HG03469 (cell line): ENCODE measurements at regions not wholly inside any gene's neighbourhood (a gene's known extent, or its start where the extent isn't known, plus 50 kb on each side); places are given as distances from the start of the nearest gene placed in this dataset.
"Not testable (repeated sequence)": the region's sequence is repeated elsewhere in the genome, so short reads cannot be mapped to it uniquely, and the experiment has no call there.

ENCODE experiments used
- ATAC-seq: cut with Tn5 transposase; IDR thresholded peaks from one replicate; pipeline ENCODE4 v1.9.1; 2021; ENCODE audit warnings: mild to moderate bottlenecking, moderate library complexity, moderate number of reproducible peaks; ENCODE audit not compliant: unreplicated experiment

DNA sequence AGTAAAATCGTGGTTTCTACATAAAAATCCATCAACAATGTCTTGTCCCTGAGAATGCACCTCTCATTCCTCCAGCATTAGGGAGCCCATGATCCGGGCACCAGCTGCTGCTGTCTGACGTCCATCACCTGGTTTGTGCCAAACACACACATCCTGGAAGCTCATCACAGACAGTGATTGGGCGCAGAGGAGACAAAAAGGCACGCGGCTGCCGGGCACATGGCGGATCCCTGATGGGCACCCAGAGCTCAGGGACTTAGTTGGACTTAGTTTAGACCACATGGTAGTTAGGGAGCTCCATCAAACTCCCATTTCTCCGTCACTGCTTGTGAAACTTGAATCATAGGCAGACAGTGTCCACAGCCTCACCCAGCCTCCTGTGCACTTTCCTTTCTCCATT is 1059.3 kb downstream of the TMEM121 start:
- no peak for ATAC-seq

DNA sequence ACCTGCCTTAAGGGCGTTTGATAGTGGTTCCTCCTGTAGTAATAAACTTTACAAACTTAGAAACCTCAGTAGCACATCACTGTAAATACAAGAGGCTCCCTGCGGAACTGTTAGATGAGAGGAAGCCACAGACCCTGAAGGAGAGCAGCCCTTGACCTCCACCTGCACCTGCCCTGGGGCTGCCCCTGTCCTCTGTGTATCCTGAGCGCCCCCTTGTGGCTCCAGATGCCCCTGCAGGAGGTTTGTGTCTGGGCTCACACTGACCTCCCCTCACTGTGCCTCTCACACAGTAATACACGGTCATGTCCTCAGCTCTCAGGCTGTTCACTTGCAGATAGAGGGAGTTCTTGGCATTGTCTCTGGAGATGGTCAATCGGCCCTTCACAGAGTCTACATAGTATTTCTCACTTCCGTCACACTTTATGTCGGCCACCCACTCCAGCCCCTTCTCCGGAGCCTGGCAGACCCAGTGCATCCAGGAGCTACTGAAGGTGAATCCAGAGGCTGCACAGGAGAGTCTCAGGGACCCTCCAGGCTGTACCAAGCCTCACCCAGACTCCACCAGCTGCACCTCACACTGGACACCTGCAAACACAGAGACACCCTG is 1059.8 kb downstream of the TMEM121 start:
- ATAC-seq: no peak

DNA sequence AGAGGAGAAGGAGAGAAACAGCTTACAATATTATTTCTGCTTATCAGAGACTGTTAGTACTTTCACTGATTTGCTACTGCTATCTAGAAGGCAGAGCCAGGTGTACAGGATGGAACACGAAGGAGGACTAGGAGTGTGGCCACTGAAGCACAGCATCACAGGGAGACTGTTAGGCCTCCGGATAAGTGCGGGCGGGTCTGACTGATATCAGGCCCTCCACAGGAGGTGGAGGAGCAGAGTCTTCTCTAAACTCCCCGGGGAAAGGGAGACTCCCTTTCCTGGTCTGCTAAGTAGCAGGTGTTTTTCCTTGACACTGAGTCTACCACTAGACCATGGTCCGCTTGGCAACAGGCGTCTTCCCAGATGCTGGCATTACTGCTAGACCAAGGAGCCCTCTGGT is 1065.2 kb downstream of the TMEM121 start:
- ATAC-seq: not testable (repeated sequence)

DNA sequence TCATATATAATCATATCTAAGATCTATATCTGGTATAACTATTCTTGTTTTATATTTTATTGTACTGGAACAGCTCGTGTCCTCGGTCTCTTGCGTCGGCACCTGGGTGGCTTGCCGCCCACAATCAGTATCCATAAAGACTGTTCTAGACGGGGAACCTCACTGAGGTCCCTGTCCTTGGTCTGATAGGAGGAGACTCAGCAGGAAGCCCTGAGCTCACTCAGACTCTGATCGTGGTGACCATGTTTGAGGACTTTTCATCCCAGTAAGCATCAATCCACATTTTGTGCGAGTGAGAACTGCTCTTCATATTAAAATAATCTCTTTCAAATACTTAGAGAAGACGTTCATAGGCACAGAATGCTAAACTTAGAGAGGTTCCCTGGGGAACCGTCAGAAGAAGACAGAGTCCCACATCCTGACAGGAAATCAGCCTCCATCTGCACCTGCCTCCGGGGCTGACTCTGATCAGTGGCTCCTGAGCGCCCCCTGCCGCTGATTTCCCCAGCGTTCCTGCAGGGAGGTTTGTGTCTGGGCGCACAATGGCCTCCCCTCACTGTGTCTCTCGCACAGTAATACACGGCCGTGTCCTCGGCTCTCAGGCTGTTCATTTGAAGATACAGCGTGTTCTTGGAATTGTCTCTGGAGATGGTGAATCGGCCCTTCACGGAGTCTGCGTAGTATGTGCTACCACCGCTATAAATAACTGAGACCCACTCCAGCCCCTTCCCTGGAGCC is 1065.9 kb downstream of the TMEM121 start:
- ATAC-seq: not testable (repeated sequence)

DNA sequence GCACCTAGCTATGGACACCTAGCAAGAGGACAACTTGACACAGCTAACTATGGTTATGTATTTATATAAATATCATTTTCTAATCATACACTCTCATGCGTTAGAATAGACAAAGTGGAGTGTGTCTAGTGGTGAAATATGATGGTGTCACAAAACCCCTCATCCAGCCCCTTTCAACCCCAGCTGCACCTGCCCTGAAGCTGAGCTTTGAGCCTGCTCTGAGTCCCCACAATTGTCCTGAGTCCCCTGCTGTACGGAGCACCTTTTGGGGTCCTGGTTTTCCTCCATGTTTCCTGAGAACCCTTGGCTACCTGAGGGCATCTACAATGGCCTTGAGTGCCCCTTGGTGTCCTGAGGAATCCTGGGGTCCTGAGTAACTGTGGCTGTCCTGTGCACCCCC is 1072.8 kb downstream of the TMEM121 start:
- no peak for ATAC-seq

DNA sequence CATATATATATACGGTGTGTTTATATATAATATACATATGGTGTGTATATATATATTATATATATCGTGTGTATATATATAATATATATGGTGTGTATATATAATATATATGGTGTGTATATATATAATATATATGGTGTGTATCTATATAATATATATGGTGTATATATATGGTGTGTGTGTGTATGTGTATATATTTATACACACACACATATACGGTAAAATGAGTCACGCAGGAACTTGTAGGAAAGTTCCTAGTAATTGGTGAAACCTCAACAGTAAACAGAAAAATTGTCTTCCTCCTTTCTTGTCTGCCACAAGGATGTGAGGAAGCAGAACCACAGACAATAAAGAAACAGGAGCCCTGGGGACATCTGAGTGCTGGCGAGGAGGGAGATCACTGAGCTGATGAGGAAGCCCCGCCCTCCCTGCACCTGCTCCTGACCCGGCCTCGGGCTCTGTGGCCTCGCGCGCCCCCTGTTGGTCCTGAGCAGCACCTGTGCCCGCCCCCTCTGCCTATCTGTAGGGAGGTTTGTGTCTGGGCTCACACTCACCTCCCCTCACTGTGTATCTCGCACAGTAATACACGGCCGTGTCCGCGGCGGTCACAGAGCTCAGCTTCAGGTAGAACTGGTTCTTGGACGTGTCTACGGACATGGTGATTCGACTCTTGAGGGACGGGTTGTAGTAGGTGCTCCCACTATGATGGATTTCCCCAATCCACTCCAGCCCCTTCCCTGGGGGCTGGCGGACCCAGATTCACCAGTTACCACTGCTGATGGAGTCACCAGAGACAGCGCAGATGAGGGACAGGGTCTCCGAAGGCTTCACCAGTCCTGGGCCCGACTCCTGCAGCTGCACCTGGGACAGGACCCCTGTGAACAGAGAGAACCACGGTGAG is 1079.4 kb downstream of the TMEM121 start:
- no peak for ATAC-seq

DNA sequence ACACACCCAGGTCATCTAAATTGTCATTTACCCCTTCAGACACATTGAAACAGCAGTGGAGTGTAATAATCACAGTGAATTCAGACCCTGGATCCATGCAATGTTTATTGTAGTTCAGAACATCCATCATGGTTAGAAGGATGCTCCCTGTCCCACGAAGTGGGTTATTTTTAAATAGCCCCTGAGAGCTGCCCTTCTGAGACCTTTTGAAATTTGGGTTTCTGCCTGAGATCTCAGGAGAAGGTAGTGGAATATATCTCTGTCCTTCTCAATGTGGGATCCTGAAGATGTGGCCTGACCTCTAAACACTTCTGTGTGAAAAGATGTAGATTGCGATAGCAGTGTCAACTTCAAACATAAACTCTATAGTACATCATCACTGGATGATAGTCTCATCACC is 1080.6 kb downstream of the TMEM121 start:
- ATAC-seq: no peak

DNA sequence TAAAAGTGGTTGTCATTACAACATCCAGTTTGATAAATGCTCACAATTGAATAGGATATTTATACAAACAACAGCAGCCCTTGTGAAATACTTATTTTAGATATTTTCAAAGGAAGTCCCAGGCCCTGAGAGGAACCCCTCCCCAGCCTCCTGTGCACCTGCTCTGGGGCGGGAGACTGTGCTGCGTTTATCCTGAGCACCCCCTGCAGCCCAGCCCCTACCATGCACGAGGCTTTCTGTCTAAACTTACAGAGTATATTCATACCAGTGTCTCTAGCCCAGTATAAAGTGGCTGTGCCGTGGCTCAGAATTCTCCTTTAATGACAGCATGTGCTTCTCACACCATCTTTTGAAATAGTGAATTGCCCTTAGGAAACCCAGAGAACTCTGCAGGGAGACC is 1084.3 kb downstream of the TMEM121 start:
- ATAC-seq: no peak

DNA sequence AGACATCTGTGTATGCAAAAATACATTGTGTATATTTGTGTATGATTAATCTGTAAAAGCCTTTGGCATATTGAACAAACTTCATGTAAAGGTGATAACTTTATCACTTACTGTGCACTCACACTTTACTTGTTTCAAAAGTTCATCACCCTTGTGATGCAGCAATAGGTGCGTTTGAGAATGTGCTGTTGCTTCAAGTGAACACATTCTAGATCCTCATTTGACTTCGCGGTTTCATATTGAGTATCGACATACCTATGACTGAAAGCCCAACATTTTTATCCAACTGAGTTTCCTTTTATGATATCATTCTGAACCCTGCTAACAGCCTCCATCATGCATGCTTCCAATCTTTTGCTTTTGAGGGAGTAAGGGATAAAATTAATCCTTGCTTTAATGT is 1086.9 kb downstream of the TMEM121 start:
- ATAC-seq: no peak

DNA sequence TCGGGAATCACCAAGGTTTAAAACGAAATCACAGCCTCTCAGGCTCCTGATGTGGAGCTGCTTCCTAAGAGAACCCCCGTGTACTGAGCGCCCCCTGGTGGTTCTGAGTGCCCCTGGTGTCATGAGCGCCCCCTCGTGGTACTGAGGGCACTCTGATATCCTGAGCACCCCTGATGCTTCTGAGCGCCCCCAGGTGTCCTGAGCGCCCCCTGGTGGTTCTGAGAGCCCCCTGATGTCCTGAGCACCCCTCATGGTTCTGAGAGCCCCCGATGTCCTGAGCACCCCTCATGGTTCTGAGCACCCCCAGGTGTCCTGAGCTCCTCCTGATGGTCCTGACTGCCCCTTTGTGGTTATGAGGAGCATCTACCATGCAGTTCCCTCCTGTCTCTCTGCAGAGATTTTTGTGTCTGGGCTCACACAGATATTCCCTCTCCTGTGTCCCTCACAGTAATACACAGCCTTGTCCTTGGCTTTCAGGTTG is 1092.1 kb downstream of the TMEM121 start:
- ATAC-seq: not testable (repeated sequence)

DNA sequence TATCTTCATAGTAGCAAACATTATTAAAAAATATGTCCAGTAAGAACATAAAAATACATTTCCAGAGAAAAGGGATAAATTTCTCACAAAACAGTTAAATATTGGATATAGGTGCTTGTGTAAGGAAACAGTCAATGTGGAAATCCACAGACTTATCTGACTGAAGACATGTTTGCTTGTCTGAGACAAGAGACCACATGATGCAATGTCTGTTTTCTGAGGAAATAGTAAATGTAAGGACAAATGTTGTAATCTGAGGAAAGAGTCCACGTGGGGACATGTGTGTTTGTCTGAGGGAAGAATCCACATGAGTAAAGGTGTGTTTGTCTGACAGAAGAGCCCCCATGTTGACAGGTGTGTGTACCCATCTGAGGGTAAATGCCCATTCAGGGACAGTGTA is 1093.2 kb downstream of the TMEM121 start:
- no peak for ATAC-seq

DNA sequence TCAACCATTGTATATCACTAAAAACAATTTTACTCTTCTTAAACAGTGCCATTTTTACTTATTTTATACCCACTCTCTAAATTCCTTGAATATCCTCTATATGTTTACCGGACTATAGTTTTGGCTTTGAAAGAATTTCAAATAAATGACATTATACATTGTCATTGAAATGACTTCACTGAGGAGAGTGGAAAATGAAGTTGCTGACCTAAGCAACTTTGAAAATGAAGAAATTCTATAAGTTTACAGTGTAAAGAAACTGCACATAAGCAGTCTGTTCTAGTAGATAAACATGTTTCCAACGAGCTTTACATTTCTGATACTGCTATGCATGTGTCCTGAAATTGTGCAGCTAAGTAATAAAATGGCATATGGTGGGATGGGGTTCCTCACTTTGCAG is 1094.0 kb downstream of the TMEM121 start:
- ATAC-seq: no peak

DNA sequence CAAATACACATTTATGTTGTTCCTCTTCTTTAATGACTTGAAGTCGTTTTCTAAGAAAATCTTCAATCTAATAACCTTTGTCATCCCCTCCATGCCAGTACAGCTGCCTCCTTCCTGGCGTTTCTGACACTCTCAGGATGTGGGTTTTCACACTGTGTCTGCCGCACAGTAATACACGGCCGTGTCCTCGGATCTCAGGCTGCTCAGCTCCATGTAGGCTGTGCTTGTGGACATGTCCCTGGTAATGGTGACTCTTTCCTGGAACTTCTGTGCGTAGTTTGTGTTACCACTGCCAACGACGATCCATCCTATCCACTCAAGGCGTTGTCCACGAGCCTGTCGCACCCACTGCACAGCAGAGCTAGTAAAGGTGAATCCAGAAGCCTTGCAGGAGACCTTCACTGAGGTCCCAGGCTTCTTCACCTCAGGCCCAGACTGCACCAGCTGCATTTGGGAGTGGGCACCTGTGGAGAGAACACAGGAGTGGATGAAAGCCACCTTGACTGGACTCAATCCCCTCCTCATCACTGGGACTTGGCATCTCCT is 1095.9 kb downstream of the TMEM121 start:
- no peak for ATAC-seq

DNA sequence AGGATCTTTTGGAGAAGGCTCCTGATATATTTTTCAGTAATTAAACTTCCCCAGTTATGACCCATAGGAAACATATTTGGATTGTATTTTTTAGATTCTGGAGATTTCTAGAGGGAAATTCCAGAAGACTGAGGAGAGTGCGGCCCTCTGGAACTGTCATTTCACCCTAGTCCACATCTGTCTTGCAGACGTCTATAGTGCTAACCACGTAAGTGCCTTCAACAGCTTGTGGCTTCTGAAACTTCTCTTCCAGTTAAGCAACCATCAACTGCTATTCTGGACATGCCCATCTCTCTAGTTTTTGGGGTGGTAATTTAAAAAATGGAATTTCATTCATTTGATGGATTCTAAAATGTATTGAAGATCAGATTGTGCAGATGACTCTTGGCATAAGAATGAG is 1098.8 kb downstream of the TMEM121 start:
- ATAC-seq: no peak

DNA sequence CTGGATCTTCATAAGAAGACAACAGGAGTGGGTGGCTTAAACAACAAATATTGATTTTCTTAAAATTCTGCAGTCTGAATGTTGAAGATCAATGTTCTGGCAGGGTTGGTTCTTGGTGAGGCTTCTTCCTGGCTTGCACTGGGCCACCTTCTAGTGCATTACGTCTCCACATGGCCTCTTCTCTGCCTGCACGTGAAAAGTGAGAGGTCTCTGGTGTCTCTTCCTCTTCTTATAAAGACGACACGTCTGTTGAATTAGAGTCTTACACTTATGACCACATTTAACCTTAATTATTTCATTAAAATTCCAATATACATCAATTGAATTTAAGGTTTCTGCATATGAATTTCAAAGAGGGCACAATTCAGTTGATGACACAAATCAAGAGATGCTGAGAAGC is 1100.1 kb downstream of the TMEM121 start:
- not testable (repeated sequence) for ATAC-seq

DNA sequence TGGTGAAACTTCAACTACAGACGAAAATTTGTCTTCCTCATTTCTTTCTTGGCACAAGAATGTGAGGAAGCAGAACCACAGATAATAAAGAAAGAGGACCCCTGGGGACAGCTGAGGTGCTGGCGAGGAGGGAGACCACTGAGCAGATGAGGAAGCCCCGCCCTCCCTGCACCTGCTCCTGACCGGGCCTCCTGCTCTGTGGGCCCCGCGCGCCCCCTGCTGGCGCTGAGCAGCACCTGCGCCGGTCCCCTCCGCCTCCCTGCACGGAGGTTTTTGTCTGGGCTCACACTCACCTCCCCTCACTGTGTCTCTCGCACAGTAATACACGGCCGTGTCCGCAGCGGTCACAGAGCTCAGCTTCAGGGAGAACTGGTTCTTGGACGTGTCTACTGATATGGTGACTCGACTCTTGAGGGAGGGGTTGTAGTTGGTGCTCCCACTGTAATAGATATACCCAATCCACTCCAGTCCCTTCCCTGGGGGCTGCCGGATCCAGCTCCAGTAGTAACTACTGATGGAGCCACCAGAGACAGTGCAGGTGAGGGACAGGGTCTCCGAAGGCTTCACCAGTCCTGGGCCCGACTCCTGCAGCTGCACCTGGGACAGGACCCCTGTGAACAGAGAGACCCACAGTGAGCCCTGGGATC is 1100.7 kb downstream of the TMEM121 start:
- not testable (repeated sequence) for ATAC-seq

DNA sequence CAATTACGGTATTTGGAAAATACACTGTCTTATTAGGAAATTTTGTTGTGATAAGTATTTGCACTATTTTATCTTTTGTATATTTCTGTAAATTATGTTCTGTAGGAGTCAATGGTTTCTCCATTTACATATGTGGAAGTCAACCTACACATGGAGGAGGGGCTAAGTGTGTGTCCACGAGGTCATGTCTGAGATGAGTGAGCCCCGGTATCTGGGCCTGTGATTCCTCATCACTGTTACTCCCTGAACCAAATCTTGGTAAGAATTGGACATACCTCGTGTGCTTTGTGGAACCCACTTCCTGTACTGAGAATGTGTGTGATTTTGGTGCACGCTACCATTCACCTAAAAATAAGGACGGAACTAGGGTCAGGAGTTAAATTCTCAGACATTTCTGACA is 1105.5 kb downstream of the TMEM121 start:
- ATAC-seq: no peak

DNA sequence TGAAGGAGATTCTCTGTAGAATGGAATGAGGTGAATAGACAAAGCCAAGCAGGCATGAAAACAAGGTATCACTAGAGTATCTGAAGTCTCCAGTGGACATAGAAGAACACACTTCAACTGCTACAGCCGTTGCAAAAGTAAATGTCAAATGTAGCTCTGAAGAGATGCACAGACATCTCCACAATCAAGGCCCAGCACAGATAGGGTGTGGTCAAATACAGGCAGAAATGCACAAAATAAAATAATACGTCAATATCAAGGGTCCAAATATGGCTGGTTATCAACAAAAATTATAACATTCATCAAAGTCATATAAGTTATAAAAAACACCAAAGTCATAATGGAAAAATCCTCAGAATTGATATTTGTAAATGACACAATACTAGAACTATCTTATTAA is 1107.3 kb downstream of the TMEM121 start:
- no peak for ATAC-seq

DNA sequence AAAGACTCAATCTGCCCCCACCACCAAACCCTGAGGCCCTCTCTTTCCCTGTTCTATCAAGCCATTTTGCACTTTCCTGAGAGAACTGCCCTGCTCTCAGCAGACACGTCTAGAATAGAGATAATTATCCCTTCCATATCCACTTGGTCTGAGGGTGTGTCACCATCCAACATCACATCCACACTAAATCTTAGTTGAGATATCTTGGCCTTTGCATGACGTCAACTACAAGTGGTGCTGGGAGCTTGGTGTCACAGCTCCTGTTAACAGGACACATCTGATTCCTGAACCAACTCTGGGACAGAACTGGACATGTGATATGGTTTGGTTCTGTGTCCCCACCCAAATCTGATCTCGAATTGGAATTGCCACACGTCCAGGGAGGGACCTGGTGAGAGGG is 1109.2 kb downstream of the TMEM121 start:
- ATAC-seq: no peak

DNA sequence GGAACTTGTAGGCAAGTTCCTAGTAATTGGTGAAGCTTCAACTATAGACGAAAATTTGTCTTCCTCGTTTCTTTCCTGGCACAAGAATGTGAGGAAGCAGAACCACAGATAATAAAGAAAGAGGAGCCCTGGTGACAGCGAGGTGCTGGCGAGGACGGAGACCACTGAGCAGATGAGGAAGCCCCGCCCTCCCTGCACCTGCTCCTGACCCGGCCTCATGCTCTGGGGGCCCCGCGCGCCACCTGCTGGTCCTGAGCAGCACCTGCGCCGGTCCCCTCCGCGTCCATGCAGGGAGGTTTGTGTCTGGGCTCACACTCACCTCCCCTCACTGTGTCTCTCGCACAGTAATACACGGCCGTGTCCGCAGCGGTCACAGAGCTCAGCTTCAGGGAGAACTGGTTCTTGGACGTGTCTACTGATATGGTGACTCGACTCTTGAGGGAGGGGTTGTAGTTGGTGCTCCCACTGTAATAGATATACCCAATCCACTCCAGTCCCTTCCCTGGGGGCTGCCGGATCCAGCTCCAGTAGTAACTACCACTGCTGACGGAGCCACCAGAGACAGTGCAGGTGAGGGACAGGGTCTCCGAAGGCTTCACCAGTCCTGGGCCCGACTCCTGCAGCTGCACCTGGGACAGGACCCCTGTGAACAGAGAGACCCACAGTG is 1112.5 kb downstream of the TMEM121 start:
- not testable (repeated sequence) for ATAC-seq
